HUES64 (cell line): ENCODE measurements at regions not wholly inside any gene's neighbourhood (a gene's known extent, or its start where the extent isn't known, plus 50 kb on each side); places are given as distances from the start of the nearest gene placed in this dataset.

Experiments
- H3K27ac ChIP-seq: 2 replicates; pipeline ENCODE4 v1.7.0; 2013; ENCODE audit warnings: low read depth, low read length, inconsistent platforms
- H3K27me3 ChIP-seq: 2 replicates; pipeline ENCODE4 v1.6.1; 2013; ENCODE audit warnings: mild to moderate bottlenecking, low read length; ENCODE audit not compliant: insufficient read depth
- H3K36me3 ChIP-seq: 2 replicates; pipeline ENCODE4 v1.6.1; 2013; ENCODE audit warnings: mild to moderate bottlenecking, low read length; ENCODE audit not compliant: insufficient read depth
- H3K4me1 ChIP-seq: 2 replicates; pipeline ENCODE4 v1.6.1; 2013; ENCODE audit warnings: mild to moderate bottlenecking, low read length, moderate library complexity; ENCODE audit not compliant: insufficient read depth
- H3K4me3 ChIP-seq: 2 replicates; pipeline ENCODE4 v1.5.1; 2013; ENCODE audit warnings: mild to moderate bottlenecking, low read length, moderate library complexity
- H3K9ac ChIP-seq: 2 replicates; pipeline ENCODE4 v1.6.1; 2013; ENCODE audit warnings: mild to moderate bottlenecking, low read depth, low read length
- H3K9me3 ChIP-seq: 2 replicates; pipeline ENCODE4 v1.6.1; 2013; ENCODE audit warnings: low read depth, low read length; ENCODE audit not compliant: insufficient read depth
- WGBS: fragments of 150-250, 120-280 bp; methylation state at CpG from one replicate; pipeline ENCODE4 v1.1.7; 2013; ENCODE audit warnings: missing lambda C conversion rate; 5-methylcytosine and 5-hydroxymethylcytosine counted together

DNA sequence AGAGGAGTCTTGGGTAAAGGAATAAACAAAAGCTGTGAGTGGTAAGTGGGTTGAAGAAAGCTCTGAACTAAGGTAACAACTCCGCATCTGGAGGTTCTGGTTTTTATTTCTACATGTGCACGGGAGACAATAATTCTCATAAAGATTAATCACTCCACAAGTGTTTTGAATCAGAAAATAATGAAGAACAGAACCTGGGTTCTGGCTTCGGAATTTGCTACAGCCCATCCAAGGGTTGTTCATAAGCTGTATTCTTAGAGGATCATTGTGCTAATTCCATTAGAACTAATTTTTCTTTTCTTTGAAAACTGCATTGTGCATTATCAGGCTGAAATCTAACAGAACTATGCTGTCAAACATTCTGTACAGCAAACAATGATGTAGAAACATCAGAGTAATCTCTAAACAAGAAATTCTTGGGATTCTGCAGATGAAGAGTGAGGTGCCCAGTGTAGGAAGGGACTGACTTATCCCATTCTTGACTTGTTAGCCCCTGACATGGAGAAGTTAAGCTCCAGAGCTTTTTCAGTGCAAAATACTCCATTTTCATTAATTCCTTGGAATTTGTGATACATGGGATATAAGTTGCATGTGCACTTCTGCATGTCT, 368.2 kb downstream of the COG6 start:
- no peak overlapping the region for H3K9ac ChIP-seq
- no peak overlapping the region for H3K27ac ChIP-seq
- no peaks in the 10 kb centered on the region for H3K4me1 ChIP-seq
- no peak overlapping the region for H3K4me3 ChIP-seq
- no peaks in the 10 kb centered on the region for H3K27me3 ChIP-seq
- H3K9me3 ChIP-seq: no peaks in the 10 kb centered on the region
- WGBS: 95% methylated on average over 3 of the region's 3 CpGs
- H3K36me3 ChIP-seq: no peaks in the 10 kb centered on the region

DNA sequence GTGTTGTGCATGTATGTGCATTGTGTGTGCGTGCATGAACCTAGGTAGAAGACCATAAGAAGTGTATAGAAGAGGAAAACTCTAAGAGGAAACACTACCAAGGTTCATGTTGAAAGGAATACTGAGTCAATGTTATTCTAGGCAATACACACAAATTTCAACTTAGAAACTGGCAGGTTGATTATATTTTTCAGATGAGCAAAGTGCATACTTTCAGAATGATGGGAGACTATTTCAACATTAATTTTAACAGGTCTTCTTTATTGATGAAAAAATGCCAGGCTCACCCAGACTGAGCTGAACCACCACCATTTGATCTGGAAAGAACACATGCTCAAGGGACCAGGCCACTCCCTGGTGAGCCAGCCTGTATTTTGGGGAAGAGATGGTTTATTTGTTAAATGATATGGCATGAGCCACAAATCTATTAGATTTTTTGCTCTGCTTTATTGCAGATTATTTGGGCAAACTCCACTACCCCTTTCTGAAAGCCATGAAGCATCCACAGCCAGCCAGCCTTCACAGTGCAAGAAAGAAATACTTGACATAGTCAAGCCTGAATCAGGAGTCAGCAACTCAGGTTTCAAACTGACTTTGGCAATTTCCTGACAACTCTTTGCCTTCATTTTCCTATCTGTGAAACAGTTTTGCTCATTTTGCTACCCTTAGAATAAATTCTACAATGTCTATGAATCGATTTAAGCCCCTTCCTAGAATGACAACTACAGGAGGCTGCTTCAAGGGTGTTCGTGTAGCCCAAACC, 368.9 kb downstream of the COG6 start:
- no peak overlapping the region for H3K9ac ChIP-seq
- H3K4me3 ChIP-seq: no peak overlapping the region
- H3K27ac ChIP-seq: no peak overlapping the region
- H3K9me3 ChIP-seq: no peaks in the 10 kb centered on the region
- 90% methylated on average over 3 of the region's 3 CpGs for WGBS
- H3K4me1 ChIP-seq: no peaks in the 10 kb centered on the region
- H3K36me3 ChIP-seq: no peaks in the 10 kb centered on the region
- no peaks in the 10 kb centered on the region for H3K27me3 ChIP-seq

DNA sequence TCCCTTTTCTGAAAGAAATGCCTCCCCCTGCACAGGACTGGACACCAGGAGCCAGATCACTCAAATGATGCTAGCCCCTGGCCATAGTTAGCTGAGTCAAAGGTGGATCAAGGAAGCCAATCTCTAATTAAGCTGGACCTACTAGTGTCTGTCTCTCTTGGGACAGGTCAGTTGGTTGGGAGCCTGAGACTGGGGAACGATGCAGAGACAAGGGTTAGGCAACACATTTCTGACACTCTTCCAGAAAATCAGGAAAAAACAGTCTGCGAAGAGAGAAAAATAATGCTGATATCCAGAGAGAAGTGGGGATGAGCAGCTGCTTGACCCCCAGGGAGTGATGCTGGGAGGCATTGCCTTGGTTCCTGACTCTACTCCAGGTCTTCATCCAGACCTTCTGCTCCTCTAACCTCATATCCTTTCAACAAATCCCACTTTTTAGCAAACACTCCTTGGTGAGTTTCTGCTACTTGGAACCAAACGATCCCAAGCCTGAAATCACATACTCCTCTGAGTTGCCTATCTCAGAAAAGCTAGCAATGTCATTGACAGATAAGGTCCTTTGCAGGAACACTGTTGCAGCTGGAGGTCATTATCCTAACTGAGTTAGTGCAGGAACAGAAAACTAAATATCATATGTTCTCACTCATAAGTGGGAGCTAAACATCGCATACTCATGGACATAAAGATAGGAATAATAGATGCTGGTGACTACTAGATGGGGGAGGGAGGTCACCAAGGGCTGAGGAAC, 369.7 kb downstream of the COG6 start:
- H3K27me3 ChIP-seq: no peaks in the 10 kb centered on the region
- no peak overlapping the region for H3K9ac ChIP-seq
- no peak overlapping the region for H3K4me3 ChIP-seq
- H3K27ac ChIP-seq: no peak overlapping the region
- WGBS: 91% methylated on average over 4 of the region's 4 CpGs
- H3K36me3 ChIP-seq: no peaks in the 10 kb centered on the region
- no peaks in the 10 kb centered on the region for H3K4me1 ChIP-seq
- H3K9me3 ChIP-seq: no peaks in the 10 kb centered on the region

DNA sequence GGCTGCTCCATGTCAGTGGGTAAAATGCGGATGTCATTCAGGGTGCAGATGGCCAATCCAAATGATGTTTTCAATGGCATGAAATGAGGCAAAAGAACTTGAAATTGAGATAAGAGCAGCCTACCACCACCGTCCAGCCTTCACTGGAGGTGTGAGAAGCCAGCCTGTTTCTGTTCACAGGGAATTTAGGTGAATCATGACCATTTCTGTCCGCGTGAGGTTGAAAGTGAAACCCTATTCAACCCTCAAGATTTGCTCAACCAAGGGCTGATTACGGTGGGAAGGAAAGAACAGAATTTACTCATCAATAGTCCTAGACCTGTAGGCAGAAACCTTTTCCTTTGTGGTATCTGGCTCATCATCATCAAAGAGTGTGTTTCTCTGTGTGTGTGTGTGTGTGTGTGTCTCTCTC, 370.7 kb downstream of the COG6 start:
- Histone ChIP-seq H3K4me3 (no peak overlapping the region), H3K9me3 (no peaks in the 10 kb centered on the region), H3K36me3 (no peaks in the 10 kb centered on the region), H3K27ac (no peak overlapping the region), H3K27me3 (no peaks in the 10 kb centered on the region), H3K4me1 (peaks cover 5% of the 10 kb centered on the region; the same call in 1 of the 2 replicates), H3K9ac (no peak overlapping the region)
- WGBS: 92% methylated on average over 5 of the region's 5 CpGs

DNA sequence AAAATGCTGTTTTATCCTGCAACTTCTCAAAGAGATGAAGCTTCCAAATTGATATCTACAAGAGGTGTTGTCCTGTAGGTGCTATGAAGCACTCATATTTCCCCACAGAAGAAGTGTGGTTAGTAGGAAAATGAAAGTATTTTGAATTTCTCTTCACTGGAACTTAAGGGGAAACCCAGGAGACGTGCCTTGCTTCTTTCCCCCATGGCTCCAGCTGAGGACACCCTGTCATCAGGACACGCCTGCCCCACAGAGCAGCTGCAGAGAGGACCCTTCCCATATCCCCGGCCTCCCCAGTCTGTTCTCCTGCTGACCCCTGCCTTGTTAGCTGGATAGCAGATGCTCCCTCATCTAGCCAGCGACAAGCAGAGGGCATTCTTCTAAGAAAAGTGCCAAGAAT, 371.3 kb downstream of the COG6 start:
- no peaks in the 10 kb centered on the region for H3K9me3 ChIP-seq
- no peak overlapping the region for H3K9ac ChIP-seq
- H3K36me3 ChIP-seq: no peaks in the 10 kb centered on the region
- no peak overlapping the region for H3K4me3 ChIP-seq
- WGBS: 91% methylated on average over 4 of the region's 4 CpGs
- no peaks in the 10 kb centered on the region for H3K27me3 ChIP-seq
- H3K27ac ChIP-seq: no peak overlapping the region
- peaks cover 5% of the 10 kb centered on the region; the same call in 1 of the 2 replicates for H3K4me1 ChIP-seq

DNA sequence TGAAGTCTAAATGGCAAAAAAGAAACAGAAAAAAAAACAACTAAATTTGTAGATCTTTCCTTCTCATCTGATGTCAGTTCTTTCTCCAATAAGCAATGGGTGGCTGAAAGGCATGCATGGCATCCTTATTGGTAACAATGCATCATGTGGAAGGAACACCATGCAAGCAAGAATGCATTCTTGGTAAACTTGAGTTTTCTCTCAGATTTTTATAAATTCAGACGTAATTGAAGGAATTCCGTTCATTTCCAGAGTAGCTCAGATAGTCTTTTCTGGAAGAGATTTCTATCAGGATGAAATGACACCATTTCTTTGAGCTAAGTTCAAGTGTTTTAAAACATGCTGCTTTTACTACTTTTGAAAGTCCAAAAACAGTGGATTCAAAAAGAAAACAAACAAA, 373.0 kb downstream of the COG6 start:
- Histone ChIP-seq H3K27me3 (no peaks in the 10 kb centered on the region), H3K4me1 (peaks cover 5% of the 10 kb centered on the region; the same call in 1 of the 2 replicates), H3K4me3 (no peak overlapping the region), H3K27ac (no peak overlapping the region), H3K36me3 (no peaks in the 10 kb centered on the region), H3K9ac (no peak overlapping the region), H3K9me3 (no peaks in the 10 kb centered on the region)
- WGBS: 96% methylated on average over 2 of the region's 2 CpGs

DNA sequence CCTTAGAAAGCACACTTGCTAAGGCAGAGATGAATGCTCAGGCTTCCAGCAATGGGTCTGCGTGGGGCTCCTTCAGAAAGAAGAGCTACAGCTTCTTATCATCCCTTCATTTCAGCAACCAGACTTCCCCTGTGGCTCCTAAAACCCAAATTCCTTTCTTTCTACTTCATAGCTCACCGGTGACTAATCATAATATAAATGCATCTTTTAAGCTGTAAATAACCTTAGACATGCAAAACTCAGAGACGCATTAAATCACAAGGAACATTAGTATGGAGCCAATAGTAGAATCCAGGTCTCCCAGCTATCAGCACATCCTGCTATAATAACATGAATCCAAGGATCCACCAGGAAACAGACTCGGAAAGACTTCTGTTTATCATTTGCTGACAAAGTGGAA, 375.6 kb downstream of the COG6 start:
- Histone ChIP-seq H3K4me1 (peaks cover 5% of the 10 kb centered on the region; the same call in 1 of the 2 replicates), H3K27me3 (no peaks in the 10 kb centered on the region), H3K36me3 (no peaks in the 10 kb centered on the region), H3K27ac (no peak overlapping the region), H3K9ac (no peak overlapping the region), H3K4me3 (no peak overlapping the region), H3K9me3 (no peaks in the 10 kb centered on the region)
- 66% methylated on average over 4 of the region's 4 CpGs for WGBS

DNA sequence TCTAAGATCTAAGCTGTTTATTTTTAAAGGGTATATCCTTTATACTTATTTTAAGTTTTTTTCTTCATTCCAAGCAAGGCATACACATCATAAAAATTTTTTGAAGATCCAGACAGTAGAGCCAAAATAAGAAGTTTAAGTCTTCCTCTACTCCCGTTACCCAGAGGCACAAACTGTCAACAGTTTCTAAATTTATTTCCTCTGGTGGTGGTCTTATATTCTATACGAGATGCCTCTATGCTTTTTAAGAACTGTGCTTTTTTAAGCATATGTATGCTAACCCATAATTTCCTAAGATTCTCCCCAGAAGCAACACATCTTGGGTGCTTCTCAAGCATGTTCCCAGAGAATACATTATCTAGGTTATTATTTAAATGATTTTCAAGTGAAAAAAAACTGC, 383.6 kb downstream of the COG6 start:
- Histone ChIP-seq H3K36me3 (no peaks in the 10 kb centered on the region), H3K4me1 (no peaks in the 10 kb centered on the region), H3K9ac (no peak overlapping the region), H3K9me3 (no peaks in the 10 kb centered on the region), H3K27ac (no peak overlapping the region), H3K4me3 (no peak overlapping the region), H3K27me3 (no peaks in the 10 kb centered on the region)
- WGBS: 75% methylated on average over 1 of the region's 2 CpGs

DNA sequence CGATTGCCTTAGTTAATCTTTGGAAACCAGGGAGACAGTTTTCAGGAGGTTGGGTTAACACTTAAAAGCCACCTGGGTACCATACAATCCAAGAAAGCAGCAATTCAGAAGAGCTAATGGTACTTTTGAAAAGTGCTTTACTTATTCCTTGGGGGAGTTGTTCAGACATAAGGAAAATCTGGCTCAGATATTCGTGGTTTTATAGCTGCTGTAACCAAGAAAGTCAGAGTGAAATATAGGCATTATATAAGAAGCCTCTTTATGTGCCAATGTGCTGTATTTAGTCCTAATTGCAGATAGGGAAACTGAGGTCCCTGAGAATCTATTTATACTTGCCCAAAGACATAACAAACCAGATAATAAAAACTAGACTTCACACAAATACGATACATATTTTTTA, 387.5 kb downstream of the COG6 start:
- no peak overlapping the region for H3K27ac ChIP-seq
- H3K4me1 ChIP-seq: no peaks in the 10 kb centered on the region
- H3K9me3 ChIP-seq: no peaks in the 10 kb centered on the region
- H3K9ac ChIP-seq: no peak overlapping the region
- no peak overlapping the region for H3K4me3 ChIP-seq
- no peaks in the 10 kb centered on the region for H3K36me3 ChIP-seq
- WGBS: 89% methylated on average over 2 of the region's 3 CpGs
- no peaks in the 10 kb centered on the region for H3K27me3 ChIP-seq

DNA sequence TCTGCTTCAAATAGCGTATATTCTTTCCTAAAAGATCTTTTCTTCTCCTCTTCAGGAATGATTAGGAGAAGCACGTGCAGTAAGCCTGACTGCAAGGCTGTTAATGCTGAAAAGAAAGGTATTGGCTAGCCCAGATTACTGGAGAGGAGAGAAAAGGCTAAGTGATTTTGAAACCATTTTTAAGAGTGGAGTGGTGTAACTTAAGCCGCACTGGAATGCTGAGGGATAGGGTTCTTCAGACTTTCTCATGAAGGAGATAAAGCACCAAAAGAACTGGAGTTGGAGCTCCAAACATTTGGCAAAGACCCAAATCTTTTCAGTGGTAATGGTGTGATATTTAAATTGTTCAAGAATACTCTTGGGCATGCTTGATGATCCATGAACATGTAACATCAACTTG, 388.3 kb downstream of the COG6 start:
- no peaks in the 10 kb centered on the region for H3K36me3 ChIP-seq
- no peaks in the 10 kb centered on the region for H3K27me3 ChIP-seq
- no peaks in the 10 kb centered on the region for H3K9me3 ChIP-seq
- 88% methylated on average over 3 of the region's 3 CpGs for WGBS
- H3K4me3 ChIP-seq: no peak overlapping the region
- no peaks in the 10 kb centered on the region for H3K4me1 ChIP-seq
- H3K27ac ChIP-seq: no peak overlapping the region
- no peak overlapping the region for H3K9ac ChIP-seq

DNA sequence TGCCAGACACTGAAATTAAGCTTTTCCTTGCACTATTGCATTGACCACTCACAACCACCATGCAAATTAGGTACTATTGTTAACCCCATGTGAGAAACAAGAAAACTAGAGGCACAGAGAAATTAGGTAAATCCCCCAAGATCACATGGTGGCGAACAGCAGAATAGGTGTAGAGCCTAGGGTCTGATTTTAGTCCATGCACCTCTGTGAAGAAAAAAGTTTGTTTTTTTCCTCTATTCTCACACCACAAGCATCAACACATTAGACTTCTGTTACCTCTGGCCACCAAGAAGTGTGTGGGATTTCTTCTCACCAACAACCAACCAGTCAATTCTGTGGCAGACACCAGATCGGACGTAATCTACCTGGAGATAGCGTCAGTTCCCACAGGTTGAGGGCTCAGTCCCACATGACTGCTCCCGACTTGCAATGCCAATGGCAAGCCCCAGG, 391.9 kb downstream of the COG6 start:
- WGBS: 93% methylated on average over 5 of the region's 5 CpGs
- no peaks in the 10 kb centered on the region for H3K9me3 ChIP-seq
- H3K4me3 ChIP-seq: no peak overlapping the region
- no peaks in the 10 kb centered on the region for H3K4me1 ChIP-seq
- H3K27me3 ChIP-seq: no peaks in the 10 kb centered on the region
- no peaks in the 10 kb centered on the region for H3K36me3 ChIP-seq
- H3K27ac ChIP-seq: no peak overlapping the region
- no peak overlapping the region for H3K9ac ChIP-seq
